Lower leg skin (tissue), 3 donors: ENCODE measurements at regions not wholly inside any gene's neighbourhood (a gene's known extent, or its start where the extent isn't known, plus 50 kb on each side); places are given as distances from the start of the nearest gene placed in this dataset.

ENCODE experiments used
- POLR2A ChIP-seq, 2 donors: fragments of 450-650 bp; IDR thresholded peaks; one replicate each; pipeline ENCODE4 v1.6.1; 2016 to 2017; ENCODE audit warnings: antibody characterized with exemption in 2 of 2, mild to moderate bottlenecking in 1 of 2, moderate library complexity in 1 of 2
- TF ChIP-seq, protein P1 (sequence below), 3 donors: fragments of 450-650 bp; IDR thresholded peaks; one replicate each; pipeline ENCODE4 v1.5.1; 2016; ENCODE audit warnings: antibody characterized with exemption in 3 of 3, mild to moderate bottlenecking in 3 of 3, moderate library complexity in 2 of 3

DNA sequence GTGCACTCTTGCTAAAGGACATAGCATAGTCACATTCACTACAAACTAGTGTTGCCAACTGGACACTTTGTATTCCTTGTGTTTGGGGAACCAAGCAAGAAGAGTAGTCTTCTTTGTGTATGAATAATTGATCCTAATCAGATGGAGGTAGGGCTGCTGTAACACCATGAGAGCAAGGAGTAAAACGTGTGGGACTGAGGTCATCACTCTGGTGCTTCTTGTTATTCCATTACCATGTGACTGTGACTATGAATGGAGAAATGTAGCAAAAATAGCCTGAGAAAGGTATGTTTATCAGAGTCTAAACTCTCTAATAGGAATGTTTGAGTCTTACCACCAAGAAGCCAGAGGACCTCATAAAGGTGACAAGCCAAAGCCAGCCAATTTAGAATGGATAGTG lies 966.9 kb downstream of the TAF11L14 start:
- TF ChIP-seq, protein P1, sequence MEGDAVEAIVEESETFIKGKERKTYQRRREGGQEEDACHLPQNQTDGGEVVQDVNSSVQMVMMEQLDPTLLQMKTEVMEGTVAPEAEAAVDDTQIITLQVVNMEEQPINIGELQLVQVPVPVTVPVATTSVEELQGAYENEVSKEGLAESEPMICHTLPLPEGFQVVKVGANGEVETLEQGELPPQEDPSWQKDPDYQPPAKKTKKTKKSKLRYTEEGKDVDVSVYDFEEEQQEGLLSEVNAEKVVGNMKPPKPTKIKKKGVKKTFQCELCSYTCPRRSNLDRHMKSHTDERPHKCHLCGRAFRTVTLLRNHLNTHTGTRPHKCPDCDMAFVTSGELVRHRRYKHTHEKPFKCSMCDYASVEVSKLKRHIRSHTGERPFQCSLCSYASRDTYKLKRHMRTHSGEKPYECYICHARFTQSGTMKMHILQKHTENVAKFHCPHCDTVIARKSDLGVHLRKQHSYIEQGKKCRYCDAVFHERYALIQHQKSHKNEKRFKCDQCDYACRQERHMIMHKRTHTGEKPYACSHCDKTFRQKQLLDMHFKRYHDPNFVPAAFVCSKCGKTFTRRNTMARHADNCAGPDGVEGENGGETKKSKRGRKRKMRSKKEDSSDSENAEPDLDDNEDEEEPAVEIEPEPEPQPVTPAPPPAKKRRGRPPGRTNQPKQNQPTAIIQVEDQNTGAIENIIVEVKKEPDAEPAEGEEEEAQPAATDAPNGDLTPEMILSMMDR (IDR thresholded peaks at IDR 0.05) = no peak
- no peak for TF ChIP-seq POLR2A (IDR thresholded peaks at IDR 0.05)
